Kidney epithelial cell (primary cell): ENCODE measurements at regions not wholly inside any gene's neighbourhood (a gene's known extent, or its start where the extent isn't known, plus 50 kb on each side); places are given as distances from the start of the nearest gene placed in this dataset.

Experiments
- DNase-seq: peaks from one replicate; pipeline ENCODE4 v3.0.0-alpha.2; 2010; ENCODE audit warnings: low read depth
- H3K27me3 ChIP-seq: 2 replicates; pipeline ENCODE4 v1.6.0; 2011; ENCODE audit warnings: low read length; ENCODE audit not compliant: control insufficient read depth, insufficient read depth
- H3K36me3 ChIP-seq: 2 replicates; pipeline ENCODE4 v1.5.1; 2011; ENCODE audit warnings: low read length; ENCODE audit not compliant: control insufficient read depth, insufficient read depth
- H3K4me3 ChIP-seq: 2 replicates; pipeline ENCODE4 v1.5.1; 2011; ENCODE audit warnings: low read depth, mild to moderate bottlenecking, control low read depth, low read length
- CTCF ChIP-seq: IDR thresholded peaks from 2 replicates; pipeline ENCODE4 v1.5.1; 2011; ENCODE audit warnings: mild to moderate bottlenecking, moderate library complexity, low read length, control low read depth, inconsistent platforms; ENCODE audit not compliant: insufficient read depth, poor library complexity, severe bottlenecking

GRCh38 chr15:31752905-31753304 is 277.4 kb upstream of the CHRNA7 start:
- Histone ChIP-seq H3K27me3 (no peaks in the 10 kb centered on the region), H3K36me3 (no peaks in the 10 kb centered on the region), H3K4me3 (no peak overlapping the region)
- DNase-seq = no peak
- TF ChIP-seq CTCF = no peak

GRCh38 chr15:31758126-31758525 is 272.2 kb upstream of the CHRNA7 start:
- DNase-seq = no peak
- no peaks in the 10 kb centered on the region for H3K36me3 ChIP-seq
- no peak overlapping the region for H3K4me3 ChIP-seq
- TF ChIP-seq CTCF = no peak
- no peaks in the 10 kb centered on the region for H3K27me3 ChIP-seq

- no peak for DNase-seq
- H3K36me3 ChIP-seq = no peaks in the 10 kb centered on the region
- TF ChIP-seq CTCF = no peak
- no peak overlapping the region for H3K4me3 ChIP-seq
- H3K27me3 ChIP-seq = no peaks in the 10 kb centered on the region
These were observed 262.3 kb upstream of the CHRNA7 start for GRCh38 chr15:31768055-31768454.

GRCh38 chr15:31774045-31774444 is 256.3 kb upstream of the CHRNA7 start:
- TF ChIP-seq CTCF = no peak
- H3K4me3 ChIP-seq = no peak overlapping the region
- DNase-seq = no peak
- no peaks in the 10 kb centered on the region for H3K27me3 ChIP-seq
- H3K36me3 ChIP-seq = no peaks in the 10 kb centered on the region

- DNase-seq = no peak
- Histone ChIP-seq H3K27me3 (no peaks in the 10 kb centered on the region), H3K4me3 (no peak overlapping the region), H3K36me3 (no peaks in the 10 kb centered on the region)
- no peak for TF ChIP-seq CTCF
These were observed 254.3 kb upstream of the CHRNA7 start for GRCh38 chr15:31776039-31776438.

- TF ChIP-seq CTCF = no peak
- H3K36me3 ChIP-seq = no peaks in the 10 kb centered on the region
- no peak for DNase-seq
- no peak overlapping the region for H3K4me3 ChIP-seq
- H3K27me3 ChIP-seq = no peaks in the 10 kb centered on the region
These were observed 249.1 kb upstream of the CHRNA7 start for GRCh38 chr15:31781261-31781660.
